H1 (cell line): ENCODE measurements at regions not wholly inside any gene's neighbourhood (a gene's known extent, or its start where the extent isn't known, plus 50 kb on each side); places are given as distances from the start of the nearest gene placed in this dataset.

Source experiments
- CTCF ChIA-PET: fragments of 300-600 bp; sonication (Branson Sonifier 250); formaldehyde crosslinking; loops from one replicate; lab custom pipeline; 2021; ENCODE audit not compliant: partially characterized antibody; lab: Charles Lee
- POLR2A ChIA-PET: fragments of 300-600 bp; sonication (Branson Sonifier 250); formaldehyde crosslinking; loops from one replicate; lab custom pipeline; 2021; ENCODE audit warnings: inconsistent platforms; ENCODE audit not compliant: partially characterized antibody; lab: Charles Lee
- DNase-seq, 2 experiments: peaks; one replicate each; pipeline versions ENCODE4 v3.0.0 to v3.0.0-alpha.2; 2010 to 2022; ENCODE audit warnings: low spot score in 2 of 2, low read depth in 1 of 2, mixed read lengths in 1 of 2
- FAIRE-seq: peaks from 2 replicates; lab custom pipeline; 2011; peaks lifted over from hg19 to GRCh38; lab: Jason Lieb, UNC
- H2AFZ ChIP-seq: 2 replicates; pipeline ENCODE4 v1.8.1; 2012; ENCODE audit warnings: low read length, inconsistent platforms
- H2AK5ac ChIP-seq: 2 replicates; pipeline ENCODE4 v1.6.1; 2013; ENCODE audit warnings: low read depth, low read length
- H2BK120ac ChIP-seq: replicated peaks from 2 replicates; pipeline ENCODE3; 2013; ENCODE audit warnings: low read depth, low read length, inconsistent platforms
- H2BK12ac ChIP-seq: 2 replicates; pipeline ENCODE4 v1.6.1; 2013; ENCODE audit warnings: low read depth, low read length
- H2BK15ac ChIP-seq: 2 replicates; pipeline ENCODE4 v1.6.1; 2013; ENCODE audit warnings: low read length
- H2BK20ac ChIP-seq: 2 replicates; pipeline ENCODE4 v1.6.1; 2013; ENCODE audit warnings: low read length
- H2BK5ac ChIP-seq: 2 replicates; pipeline ENCODE4 v1.6.1; 2013; ENCODE audit warnings: low read depth, low read length
- H3K14ac ChIP-seq: 2 replicates; pipeline ENCODE4 v1.6.1; 2013; ENCODE audit warnings: inconsistent platforms; ENCODE audit not compliant: insufficient read length
- H3K18ac ChIP-seq: 2 replicates; pipeline ENCODE4 v1.6.1; 2013; ENCODE audit warnings: low read length; ENCODE audit errors: extremely low read depth
- H3K23ac ChIP-seq: 2 replicates; pipeline ENCODE4 v1.6.1; 2013; ENCODE audit warnings: inconsistent platforms; ENCODE audit not compliant: insufficient read length
- H3K23me2 ChIP-seq: 2 replicates; pipeline ENCODE4 v1.6.1; 2013; ENCODE audit warnings: low read depth, low read length
- H3K27ac ChIP-seq: 2 replicates; pipeline ENCODE4 v1.6.1; 2011; ENCODE audit warnings: low read depth, low read length, inconsistent platforms
- H3K27me3 ChIP-seq, 4 experiments: replicated peaks in 1 of 4; 1 replicate in 1 of 4; 2 replicates in 3 of 4; pipeline versions ENCODE4 v1.6.1 to v1.8.1; 2011 to 2013; ENCODE audit warnings: low read length in 3 of 4, mild to moderate bottlenecking in 3 of 4, inconsistent platforms in 2 of 4, mixed read lengths in 2 of 4, moderate library complexity in 1 of 4; ENCODE audit not compliant: control insufficient read depth in 3 of 4, insufficient read depth in 3 of 4; ENCODE audit errors: extremely low read depth in 1 of 4
- H3K36me3 ChIP-seq, 4 experiments: 2 replicates each; pipeline versions ENCODE4 v1.6.1 to v1.8.1; 2011 to 2013; ENCODE audit warnings: mild to moderate bottlenecking in 4 of 4, low read length in 3 of 4, moderate library complexity in 2 of 4, control low read depth in 1 of 4, inconsistent platforms in 1 of 4; ENCODE audit not compliant: insufficient read depth in 4 of 4, control insufficient read depth in 2 of 4
- H3K4ac ChIP-seq: replicated peaks from 2 replicates; pipeline ENCODE3; 2013; ENCODE audit warnings: low read length, low read depth, mixed read lengths, inconsistent platforms; ENCODE audit not compliant: insufficient read length
- H3K4me1 ChIP-seq, 4 experiments: replicated peaks in 1 of 4; 1 replicate in 1 of 4; 2 replicates in 3 of 4; pipeline versions ENCODE4 v1.6.1 to v1.8.1; 2011 to 2013; ENCODE audit warnings: low read length in 3 of 4, inconsistent platforms in 2 of 4, mixed read lengths in 1 of 4; ENCODE audit not compliant: insufficient read depth in 4 of 4, control insufficient read depth in 3 of 4
- H3K4me2 ChIP-seq, 2 experiments: 2 replicates each; pipeline versions ENCODE4 v1.6.1 to v1.8.1; 2011 to 2013; ENCODE audit warnings: low read depth in 2 of 2, low read length in 2 of 2, control low read depth in 1 of 2, inconsistent platforms in 1 of 2, mild to moderate bottlenecking in 1 of 2; ENCODE audit not compliant: insufficient read depth in 1 of 2
- H3K4me3 ChIP-seq, 4 experiments: fragments of 200-600, 300-600 bp in 1 of 4; sonication (generic), shearing (Covaris generic), sonication (Bioruptor Twin) in 1 of 4; 2 replicates each; pipeline versions ENCODE4 v1.5.1 to v1.8.1; 2011 to 2016; ENCODE audit warnings: low read length in 4 of 4, low read depth in 3 of 4, control low read depth in 2 of 4, inconsistent platforms in 2 of 4, mild to moderate bottlenecking in 2 of 4, mixed read lengths in 1 of 4, moderate library complexity in 1 of 4; ENCODE audit not compliant: insufficient read depth in 2 of 4; ENCODE audit errors: extremely low read depth in 1 of 4
- H3K56ac ChIP-seq: replicated peaks from 2 replicates; pipeline ENCODE3; 2013; ENCODE audit warnings: low read depth, mild to moderate bottlenecking, mixed read lengths, low read length, inconsistent platforms; ENCODE audit not compliant: insufficient read length
- H3K79me1 ChIP-seq: 2 replicates; pipeline ENCODE4 v1.6.1; 2013; ENCODE audit warnings: low read depth, low read length, control low read depth
- H3K79me2 ChIP-seq, 2 experiments: 2 replicates each; pipeline versions ENCODE4 v1.6.1 to v1.8.1; 2012 to 2013; ENCODE audit warnings: low read length in 2 of 2, mild to moderate bottlenecking in 2 of 2, inconsistent platforms in 1 of 2; ENCODE audit not compliant: insufficient read depth in 2 of 2, control insufficient read depth in 1 of 2
- H3K9ac ChIP-seq, 4 experiments: replicated peaks in 1 of 4; 1 replicate in 1 of 4; 2 replicates in 3 of 4; pipeline versions ENCODE4 v1.6.1 to v1.8.1; 2011 to 2013; ENCODE audit warnings: low read depth in 3 of 4, low read length in 3 of 4, control low read depth in 2 of 4, mild to moderate bottlenecking in 2 of 4, moderate library complexity in 2 of 4, inconsistent platforms in 1 of 4; ENCODE audit errors: extremely low read depth in 1 of 4
- H3K9me3 ChIP-seq, 2 experiments: 2 replicates each; pipeline versions ENCODE4 v1.6.1 to v1.8.1; 2012 to 2013; ENCODE audit warnings: mild to moderate bottlenecking in 2 of 2, moderate library complexity in 2 of 2, control low read depth in 1 of 2, inconsistent platforms in 1 of 2, low read depth in 1 of 2, low read length in 1 of 2, mixed read lengths in 1 of 2; ENCODE audit not compliant: insufficient read depth in 2 of 2
- H4K20me1 ChIP-seq, 2 experiments: replicated peaks in 1 of 2; 2 replicates each; pipeline versions ENCODE3 to v1.8.1; 2011 to 2013; ENCODE audit warnings: inconsistent platforms in 2 of 2, low read length in 2 of 2, mild to moderate bottlenecking in 1 of 2; ENCODE audit not compliant: insufficient read depth in 2 of 2, control insufficient read depth in 1 of 2
- H4K5ac ChIP-seq: 2 replicates; pipeline ENCODE4 v1.6.1; 2013; ENCODE audit warnings: low read length, low read depth, mixed read lengths, inconsistent platforms; ENCODE audit not compliant: insufficient read length
- H4K8ac ChIP-seq: 2 replicates; pipeline ENCODE4 v1.8.0; 2013; ENCODE audit warnings: mild to moderate bottlenecking, moderate library complexity, low read length, inconsistent platforms; ENCODE audit not compliant: insufficient read depth; ENCODE audit errors: extremely low read depth
- H4K91ac ChIP-seq: replicated peaks from 2 replicates; pipeline ENCODE3; 2013; ENCODE audit warnings: low read length, mixed read lengths, inconsistent platforms; ENCODE audit not compliant: insufficient read length
- BACH1 ChIP-seq: IDR thresholded peaks from 2 replicates; pipeline ENCODE4 v1.6.1; 2012; ENCODE audit warnings: low read length, improper control_type of control experiment
- BCL11A ChIP-seq, 2 experiments: IDR thresholded peaks; one replicate each; pipeline ENCODE4 v1.6.1; 2011; ENCODE audit warnings: low read depth in 2 of 2, low read length in 2 of 2, mild to moderate bottlenecking in 2 of 2
- CBX8 ChIP-seq: fragments of 300-800, 300-1000 bp; sonication (generic); IDR thresholded peaks from 2 replicates; pipeline ENCODE4 v1.7.1; 2016; ENCODE audit warnings: low read depth, low read length, borderline replicate concordance
- CHD1 ChIP-seq: IDR thresholded peaks from 2 replicates; pipeline ENCODE4 v1.6.1; 2012; ENCODE audit warnings: low read depth, low read length, improper control_type of control experiment
- FOSL1 ChIP-seq: IDR thresholded peaks from 2 replicates; pipeline ENCODE4 v1.6.1; 2011; ENCODE audit warnings: mild to moderate bottlenecking, low read depth, low read length, moderate library complexity; ENCODE audit not compliant: insufficient read depth
- HDAC2 ChIP-seq, 2 experiments: fragments of 300-600 bp in 1 of 2; sonication (generic) in 1 of 2; IDR thresholded peaks; 2 replicates each; pipeline ENCODE4 v1.6.1; 2011 to 2012; ENCODE audit warnings: low read depth in 2 of 2, low read length in 2 of 2, mild to moderate bottlenecking in 2 of 2, moderate library complexity in 2 of 2, borderline replicate concordance in 1 of 2, inconsistent platforms in 1 of 2
- JUND ChIP-seq: IDR thresholded peaks from 2 replicates; pipeline ENCODE4 v1.6.1; 2011; ENCODE audit warnings: mild to moderate bottlenecking, improper control_type of control experiment, low read length
- KDM5A ChIP-seq: fragments of 200-600 bp; IDR thresholded peaks from 2 replicates; pipeline ENCODE4 v1.7.1; 2012; ENCODE audit warnings: mild to moderate bottlenecking, low read length, inconsistent platforms, mixed read lengths
- NANOG ChIP-seq: IDR thresholded peaks from 2 replicates; pipeline ENCODE4 v1.6.1; 2011; ENCODE audit warnings: low read length, low read depth, mild to moderate bottlenecking, inconsistent platforms; ENCODE audit not compliant: insufficient read depth, poor library complexity, severe bottlenecking
- POLR2A ChIP-seq, 2 experiments: IDR thresholded peaks; 1 replicate in 1 of 2; 2 replicates in 1 of 2; pipeline ENCODE4 v1.6.1; 2011; ENCODE audit warnings: low read depth in 2 of 2, low read length in 2 of 2, mild to moderate bottlenecking in 2 of 2; ENCODE audit errors: control extremely low read depth in 1 of 2
- RAD21 ChIP-seq, 2 experiments: IDR thresholded peaks in 1 of 2; conservative IDR thresholded peaks in 1 of 2; 2 replicates each; pipeline ENCODE4 v1.6.1; 2011; ENCODE audit warnings: low read depth in 2 of 2, low read length in 2 of 2, improper control_type of control experiment in 1 of 2, inconsistent platforms in 1 of 2, mild to moderate bottlenecking in 1 of 2, moderate library complexity in 1 of 2
- SIN3A ChIP-seq, 2 experiments: IDR thresholded peaks in 1 of 2; conservative IDR thresholded peaks in 1 of 2; 2 replicates each; pipeline ENCODE4 v1.6.1; 2011 to 2012; ENCODE audit warnings: low read length in 2 of 2, improper control_type of control experiment in 1 of 2, low read depth in 1 of 2, mild to moderate bottlenecking in 1 of 2
- SP4 ChIP-seq: IDR thresholded peaks from 2 replicates; pipeline ENCODE4 v1.6.1; 2012; ENCODE audit warnings: low read length, inconsistent platforms
- TAF1 ChIP-seq: IDR thresholded peaks from 2 replicates; pipeline ENCODE4 v1.6.1; 2011; ENCODE audit warnings: mild to moderate bottlenecking, low read depth, low read length
- TCF12 ChIP-seq: IDR thresholded peaks from 2 replicates; pipeline ENCODE4 v1.6.1; 2011; ENCODE audit warnings: low read depth, mild to moderate bottlenecking, low read length
- WGBS, 2 experiments: shearing (Covaris generic) in 1 of 2; methylation state at CpG; one replicate each; pipeline versions ENCODE4 v1.1.6 to v1.1.7; 2013 to 2015; ENCODE audit warnings: low lambda C conversion rate in 2 of 2, mixed read lengths in 2 of 2, inconsistent platforms in 1 of 2, low coverage in 1 of 2, missing lambda C conversion rate in 1 of 2; ENCODE audit not compliant: insufficient replicate concordance in 2 of 2, insufficient coverage in 1 of 2, insufficient read length in 1 of 2; ENCODE audit errors: extremely low coverage in 1 of 2, missing lambda C conversion rate in 1 of 2; 5-methylcytosine and 5-hydroxymethylcytosine counted together

DNA sequence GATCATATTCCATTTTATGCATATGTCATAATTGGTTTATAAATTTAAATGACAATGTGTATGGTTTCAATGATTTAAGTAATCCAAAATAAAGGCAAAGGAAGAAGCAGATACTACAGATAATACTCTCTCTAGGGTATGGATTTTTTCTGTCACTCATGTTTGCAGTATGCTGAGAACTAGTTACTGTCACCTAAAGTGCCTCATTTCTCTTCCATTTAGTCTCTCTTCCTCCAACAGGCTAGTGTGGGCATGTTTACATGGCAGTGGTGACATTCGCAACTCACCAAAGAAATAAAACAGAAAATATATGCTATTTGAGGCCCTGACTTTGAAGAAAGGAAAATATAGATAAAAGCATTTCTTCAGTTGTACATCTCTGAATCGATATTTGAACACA, 1460.4 kb upstream of the ZEB2 start:
- H3K23ac ChIP-seq, result no peak overlapping the region
- H3K4ac ChIP-seq, result no peak overlapping the region
- no peaks in the 10 kb centered on the region for H4K20me1 ChIP-seq
- no peak overlapping the region for H2BK120ac ChIP-seq
- H3K9me3 ChIP-seq, result no peaks in the 10 kb centered on the region
- H2BK5ac ChIP-seq, result no peak overlapping the region
- no peak overlapping the region for H2AK5ac ChIP-seq
- no peak overlapping the region for H3K4me2 ChIP-seq
- H2AFZ ChIP-seq, result no peak overlapping the region; the same call in 1 of the 2 replicates
- H4K91ac ChIP-seq, result no peak overlapping the region
- H2BK15ac ChIP-seq, result no peak overlapping the region
- no peak overlapping the region for H4K8ac ChIP-seq
- no peak for DNase-seq
- no peaks in the 10 kb centered on the region for H3K79me2 ChIP-seq
- no peaks in the 10 kb centered on the region for H3K4me1 ChIP-seq
- CTCF ChIA-PET, result no interaction called here
- H3K79me1 ChIP-seq, result no peaks in the 10 kb centered on the region
- FAIRE-seq, result no peak
- H3K56ac ChIP-seq, result no peak overlapping the region
- no peaks in the 10 kb centered on the region for H3K27me3 ChIP-seq
- no peaks in the 10 kb centered on the region for H3K23me2 ChIP-seq
- no peak overlapping the region for H3K4me3 ChIP-seq
- H3K18ac ChIP-seq, result no peak overlapping the region
- POLR2A ChIA-PET, result no interaction called here
- H4K5ac ChIP-seq, result no peak overlapping the region
- no peaks in the 10 kb centered on the region for H3K36me3 ChIP-seq
- no peak overlapping the region for H2BK20ac ChIP-seq
- H3K9ac ChIP-seq, result no peak overlapping the region
- H3K14ac ChIP-seq, result no peak overlapping the region
- H3K27ac ChIP-seq, result no peak overlapping the region
- 86% methylated on average over 2 of the region's 2 CpGs; no CpG with 5 or more reads in 1 of the 2 experiments for WGBS, 2 experiments
- no peak overlapping the region for H2BK12ac ChIP-seq
- no peak for TF ChIP-seq RAD21 (IDR thresholded peaks at IDR 0.05 in 1 of 2, conservative IDR thresholded peaks at IDR 0.05 in 1 of 2; ENCODE audit: low read depth in 2 of 2, low read length in 2 of 2)
- TF ChIP-seq KDM5A, result no peak
- no peak for TF ChIP-seq POLR2A (IDR thresholded peaks at IDR 0.05; ENCODE audit: control extremely low read depth in 1 of 2, low read depth in 2 of 2, low read length in 2 of 2)
- no peak for TF ChIP-seq TCF12
- no peak for TF ChIP-seq BCL11A (IDR thresholded peaks at IDR 0.05; ENCODE audit: low read depth in 2 of 2, low read length in 2 of 2)
- TF ChIP-seq CBX8, result no peak
- TF ChIP-seq SP4, result no peak
- TF ChIP-seq BACH1, result no peak
- no peak for TF ChIP-seq SIN3A (conservative IDR thresholded peaks at IDR 0.05 in 1 of 2, IDR thresholded peaks at IDR 0.05 in 1 of 2; ENCODE audit: low read depth in 1 of 2, low read length in 2 of 2)
- TF ChIP-seq TAF1, result no peak
- no peak for TF ChIP-seq CHD1
- no peak for TF ChIP-seq JUND
- no peak for TF ChIP-seq HDAC2 (IDR thresholded peaks at IDR 0.05; ENCODE audit: borderline replicate concordance in 1 of 2, low read depth in 2 of 2, low read length in 2 of 2)
- no peak for TF ChIP-seq NANOG
- no peak for TF ChIP-seq FOSL1
